GM12801 (cell line): ENCODE measurements at regions not wholly inside any gene's neighbourhood (a gene's known extent, or its start where the extent isn't known, plus 50 kb on each side); places are given as distances from the start of the nearest gene placed in this dataset.

Experiments used
- TF ChIP-seq, protein P1 (sequence below): IDR thresholded peaks from one replicate; pipeline ENCODE4 v1.5.1; 2011; ENCODE audit warnings: control low read depth; ENCODE audit not compliant: insufficient read length; ENCODE audit errors: extremely low read depth

DNA sequence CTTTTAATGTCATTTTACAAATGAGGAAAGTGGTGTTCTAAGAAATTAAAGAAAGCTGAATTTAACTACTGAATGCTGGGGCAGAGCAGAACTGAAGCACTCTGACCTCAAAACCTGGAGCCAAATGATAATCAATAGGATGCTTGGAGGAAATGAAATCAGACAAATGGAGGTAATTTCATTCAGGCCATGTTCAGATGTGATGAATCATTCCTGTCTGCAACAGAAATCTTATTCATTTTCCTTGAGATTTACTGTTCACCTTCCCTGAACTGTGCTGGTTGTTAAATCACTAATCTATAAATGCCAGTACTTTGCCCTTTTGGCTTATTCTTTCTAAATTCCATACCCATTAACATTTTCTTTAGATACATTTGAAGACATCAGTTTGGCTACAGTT is 85.6 kb upstream of the SNX7 start:
- TF ChIP-seq, protein P1, sequence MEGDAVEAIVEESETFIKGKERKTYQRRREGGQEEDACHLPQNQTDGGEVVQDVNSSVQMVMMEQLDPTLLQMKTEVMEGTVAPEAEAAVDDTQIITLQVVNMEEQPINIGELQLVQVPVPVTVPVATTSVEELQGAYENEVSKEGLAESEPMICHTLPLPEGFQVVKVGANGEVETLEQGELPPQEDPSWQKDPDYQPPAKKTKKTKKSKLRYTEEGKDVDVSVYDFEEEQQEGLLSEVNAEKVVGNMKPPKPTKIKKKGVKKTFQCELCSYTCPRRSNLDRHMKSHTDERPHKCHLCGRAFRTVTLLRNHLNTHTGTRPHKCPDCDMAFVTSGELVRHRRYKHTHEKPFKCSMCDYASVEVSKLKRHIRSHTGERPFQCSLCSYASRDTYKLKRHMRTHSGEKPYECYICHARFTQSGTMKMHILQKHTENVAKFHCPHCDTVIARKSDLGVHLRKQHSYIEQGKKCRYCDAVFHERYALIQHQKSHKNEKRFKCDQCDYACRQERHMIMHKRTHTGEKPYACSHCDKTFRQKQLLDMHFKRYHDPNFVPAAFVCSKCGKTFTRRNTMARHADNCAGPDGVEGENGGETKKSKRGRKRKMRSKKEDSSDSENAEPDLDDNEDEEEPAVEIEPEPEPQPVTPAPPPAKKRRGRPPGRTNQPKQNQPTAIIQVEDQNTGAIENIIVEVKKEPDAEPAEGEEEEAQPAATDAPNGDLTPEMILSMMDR, result no peak

DNA sequence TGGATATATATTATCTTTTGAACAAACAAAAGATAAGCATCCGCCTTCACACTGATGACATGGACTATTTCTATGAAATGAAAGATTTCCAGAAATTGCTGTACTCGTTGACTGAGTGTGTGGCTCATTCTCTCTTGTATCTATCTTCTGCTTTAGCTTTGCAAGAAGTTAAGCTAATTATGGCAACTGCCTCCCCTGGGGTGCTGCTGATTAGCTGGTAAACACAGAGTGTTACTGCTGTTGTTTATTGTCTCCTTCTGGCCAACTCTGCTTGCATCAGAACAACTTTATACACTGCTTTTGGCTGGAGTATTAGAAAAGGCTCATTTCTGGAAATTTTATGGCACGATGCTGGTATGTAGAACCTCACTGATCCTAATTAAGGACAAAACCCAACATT is 95.6 kb upstream of the SNX7 start:
- TF ChIP-seq, protein P1, result no peak

DNA sequence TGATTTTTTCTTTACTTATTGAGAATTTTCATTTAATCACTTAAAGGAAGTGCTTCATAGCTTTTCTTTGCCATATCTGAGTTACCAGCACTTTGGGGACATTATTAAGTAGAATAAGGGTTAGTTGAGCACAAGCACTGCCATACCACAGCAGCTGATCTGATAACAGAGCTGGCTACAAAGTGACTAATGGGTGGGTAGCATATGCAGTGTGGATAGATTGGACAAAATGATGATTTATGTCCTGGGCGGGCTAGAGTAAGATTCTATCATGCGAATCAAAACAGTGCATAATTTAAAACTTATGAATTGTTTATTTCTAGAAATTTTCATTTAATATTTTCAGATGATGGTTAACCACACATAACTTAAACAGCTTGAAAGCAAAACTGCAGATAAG is 102.2 kb upstream of the SNX7 start:
- TF ChIP-seq, protein P1, result no peak

DNA sequence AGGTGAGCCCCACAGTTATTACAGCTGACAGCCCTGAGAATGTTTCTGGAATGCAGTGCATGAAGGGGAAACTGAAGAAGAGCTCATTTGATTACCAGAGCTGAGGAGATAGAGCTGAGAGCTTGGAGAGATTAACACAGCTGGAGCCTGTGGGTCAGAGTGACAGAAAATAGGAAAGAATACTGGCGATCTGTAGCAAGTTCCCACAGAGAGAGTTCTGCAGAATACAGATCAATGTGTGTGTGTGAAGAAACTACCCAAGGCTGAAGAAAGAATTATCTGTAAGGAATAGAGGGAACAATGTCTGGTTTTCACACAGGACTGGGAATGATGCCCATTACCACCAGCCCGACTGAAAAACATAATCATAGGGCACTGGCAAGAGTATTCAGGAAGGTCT is 103.6 kb upstream of the SNX7 start:
- TF ChIP-seq, protein P1, result no peak

DNA sequence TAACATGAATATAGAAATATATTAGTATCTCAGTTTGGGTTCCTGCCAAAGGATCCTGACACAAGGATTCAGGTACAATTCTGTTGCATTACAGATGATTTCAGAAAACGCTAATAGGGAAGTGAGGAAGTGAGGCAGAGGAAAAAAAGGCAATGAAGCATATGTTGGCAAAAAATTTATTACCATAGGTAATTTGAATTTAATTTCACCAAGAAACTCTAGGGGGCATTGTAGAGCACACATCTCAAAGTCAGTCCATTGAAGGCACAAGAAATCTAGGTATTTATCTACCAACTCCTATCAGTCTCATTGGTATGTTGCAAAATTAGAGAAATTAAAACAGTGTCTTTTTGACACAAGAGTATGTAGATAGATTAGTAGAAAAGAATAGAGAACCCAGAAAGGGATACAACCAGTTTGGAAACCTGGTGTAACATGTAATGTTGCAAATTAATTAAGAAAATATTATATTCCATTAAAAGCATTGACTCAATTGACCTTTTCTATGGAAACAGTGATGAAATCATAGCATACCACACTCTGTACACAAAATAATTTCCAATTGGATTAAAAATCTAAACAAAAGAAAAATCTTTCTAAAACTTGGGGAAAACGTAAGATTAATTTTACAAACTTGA is 104.9 kb upstream of the SNX7 start:
- TF ChIP-seq, protein P1, result no peak

DNA sequence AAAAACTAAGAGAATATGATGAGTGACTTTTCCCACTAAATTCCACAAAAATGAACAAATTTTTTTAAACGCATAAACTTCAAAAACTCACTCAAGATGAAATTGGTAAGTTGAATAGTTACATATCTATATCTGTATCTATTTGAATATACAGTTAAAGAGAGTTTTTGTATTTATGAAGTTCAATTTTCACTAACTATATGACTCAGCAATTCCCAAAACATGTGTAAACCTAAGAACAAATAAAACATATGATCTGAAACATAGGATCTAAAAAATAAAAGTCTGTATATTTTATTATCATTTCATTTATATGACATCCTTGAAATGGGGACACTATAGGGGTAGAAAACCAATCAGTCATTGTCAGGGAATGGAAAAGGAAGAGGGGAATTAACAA is 105.7 kb upstream of the SNX7 start:
- TF ChIP-seq, protein P1, result no peak

DNA sequence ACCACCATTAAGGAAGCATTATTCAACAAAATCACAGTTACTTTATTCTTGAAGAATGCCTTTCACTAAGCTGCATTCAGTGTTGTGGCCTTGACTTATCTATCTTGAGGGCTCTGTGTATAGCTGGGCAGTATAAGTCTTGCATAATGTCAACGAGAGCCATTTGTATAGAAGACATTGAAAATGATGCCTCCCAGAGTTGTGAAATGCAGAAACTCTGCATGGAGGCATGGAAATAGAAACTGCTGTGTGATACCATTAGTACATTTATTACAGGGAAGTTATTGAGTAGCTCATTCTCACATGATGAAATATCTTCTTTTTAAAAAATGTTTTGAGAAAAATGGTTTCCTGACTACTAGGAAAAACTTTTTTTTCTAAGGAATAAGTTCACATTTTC is 111.4 kb upstream of the SNX7 start:
- TF ChIP-seq, protein P1, result no peak
